Endothelial cell of umbilical vein (primary cell): ENCODE measurements at regions not wholly inside any gene's neighbourhood (a gene's known extent, or its start where the extent isn't known, plus 50 kb on each side); places are given as distances from the start of the nearest gene placed in this dataset.

Experiments
- EZH2 ChIP-seq: IDR thresholded peaks from 2 replicates; pipeline ENCODE4 v1.6.1; 2012; ENCODE audit warnings: borderline replicate concordance, low read depth, mild to moderate bottlenecking, moderate library complexity, low read length, inconsistent platforms; ENCODE audit not compliant: severe bottlenecking
- FOS ChIP-seq: IDR thresholded peaks from 2 replicates; pipeline ENCODE4 v1.6.1; 2011; ENCODE audit warnings: mild to moderate bottlenecking, low read length, moderate library complexity, borderline replicate concordance; ENCODE audit not compliant: insufficient read depth
- JUN ChIP-seq: IDR thresholded peaks from 2 replicates; pipeline ENCODE4 v1.6.1; 2011; ENCODE audit warnings: borderline replicate concordance, low read depth; ENCODE audit not compliant: insufficient read length, insufficient read depth
- MAX ChIP-seq: IDR thresholded peaks from 2 replicates; pipeline ENCODE4 v1.6.1; 2011; ENCODE audit not compliant: insufficient read depth, insufficient read length
- MYC ChIP-seq: IDR thresholded peaks from one replicate; pipeline ENCODE4 v1.6.1; 2011; ENCODE audit warnings: mild to moderate bottlenecking, low read depth, low read length
- POLR2A ChIP-seq: IDR thresholded peaks from 2 replicates; pipeline ENCODE4 v1.6.1; 2012; ENCODE audit warnings: low read depth, mild to moderate bottlenecking, control low read depth, low read length
- POLR2AphosphoS5 ChIP-seq: IDR thresholded peaks from 2 replicates; pipeline ENCODE4 v1.6.1; 2012; ENCODE audit warnings: low read depth, mild to moderate bottlenecking, control low read depth, low read length, moderate library complexity; ENCODE audit not compliant: insufficient read depth
- TF ChIP-seq, protein P1 (sequence below), 2 donors: IDR thresholded peaks; 1 replicate in 1 of 2; 2 replicates in 1 of 2; pipeline ENCODE4 v1.5.1; 2011; ENCODE audit warnings: low read length in 2 of 2, mild to moderate bottlenecking in 2 of 2, moderate library complexity in 2 of 2, control low read depth in 1 of 2, inconsistent platforms in 1 of 2, low read depth in 1 of 2; ENCODE audit not compliant: insufficient read depth in 1 of 2; ENCODE audit errors: extremely low read depth in 1 of 2

DNA sequence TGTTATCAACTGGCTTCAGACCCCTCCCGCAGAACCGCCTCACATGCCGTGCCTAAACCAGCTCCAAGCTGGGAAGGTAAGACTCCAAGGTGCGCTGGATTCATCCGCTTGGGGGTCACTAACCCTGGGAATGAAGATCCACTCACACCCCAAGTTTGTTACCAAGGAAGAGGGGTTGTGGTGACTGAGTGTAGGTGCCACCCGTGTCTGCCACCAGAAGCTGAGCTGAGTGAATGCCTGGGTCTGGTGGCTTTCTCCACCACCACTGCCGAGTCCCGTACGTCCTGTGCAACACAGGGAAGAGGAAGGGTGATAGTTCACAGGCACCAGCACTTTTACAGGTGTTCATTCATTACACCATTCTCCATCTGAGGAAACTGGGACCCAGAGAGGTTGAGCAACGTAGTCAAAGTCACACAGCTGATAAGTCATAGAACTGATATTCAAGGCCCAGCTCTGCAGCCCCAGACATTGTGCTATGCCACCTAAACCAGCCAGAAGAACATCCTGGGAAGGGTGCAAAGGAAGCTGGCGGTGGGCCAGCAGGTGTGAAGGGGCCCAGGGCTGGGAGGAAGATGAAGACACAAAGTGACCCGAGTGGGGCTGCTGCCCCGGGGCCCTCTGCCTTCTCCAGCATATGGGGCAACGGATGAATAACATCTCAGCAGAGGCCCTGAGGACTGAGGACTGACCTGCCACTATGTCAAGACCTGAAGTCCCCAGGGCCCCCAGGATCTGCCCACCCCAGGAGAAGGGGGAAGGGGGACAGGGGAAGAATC, 70.9 kb upstream of the PPP1R26 start:
- TF ChIP-seq, protein P1, sequence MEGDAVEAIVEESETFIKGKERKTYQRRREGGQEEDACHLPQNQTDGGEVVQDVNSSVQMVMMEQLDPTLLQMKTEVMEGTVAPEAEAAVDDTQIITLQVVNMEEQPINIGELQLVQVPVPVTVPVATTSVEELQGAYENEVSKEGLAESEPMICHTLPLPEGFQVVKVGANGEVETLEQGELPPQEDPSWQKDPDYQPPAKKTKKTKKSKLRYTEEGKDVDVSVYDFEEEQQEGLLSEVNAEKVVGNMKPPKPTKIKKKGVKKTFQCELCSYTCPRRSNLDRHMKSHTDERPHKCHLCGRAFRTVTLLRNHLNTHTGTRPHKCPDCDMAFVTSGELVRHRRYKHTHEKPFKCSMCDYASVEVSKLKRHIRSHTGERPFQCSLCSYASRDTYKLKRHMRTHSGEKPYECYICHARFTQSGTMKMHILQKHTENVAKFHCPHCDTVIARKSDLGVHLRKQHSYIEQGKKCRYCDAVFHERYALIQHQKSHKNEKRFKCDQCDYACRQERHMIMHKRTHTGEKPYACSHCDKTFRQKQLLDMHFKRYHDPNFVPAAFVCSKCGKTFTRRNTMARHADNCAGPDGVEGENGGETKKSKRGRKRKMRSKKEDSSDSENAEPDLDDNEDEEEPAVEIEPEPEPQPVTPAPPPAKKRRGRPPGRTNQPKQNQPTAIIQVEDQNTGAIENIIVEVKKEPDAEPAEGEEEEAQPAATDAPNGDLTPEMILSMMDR (IDR thresholded peaks at IDR 0.05; ENCODE audit: extremely low read depth in 1 of 2, insufficient read depth in 1 of 2, low read depth in 1 of 2, low read length in 2 of 2): no peak
- no peak for TF ChIP-seq EZH2
- no peak for TF ChIP-seq POLR2AphosphoS5
- TF ChIP-seq POLR2A: no peak
- TF ChIP-seq JUN: no peak
- no peak for TF ChIP-seq FOS
- no peak for TF ChIP-seq MYC
- TF ChIP-seq MAX: no peak
